ENCODE measurements at regions not wholly inside any gene's neighbourhood (a gene's known extent, or its start where the extent isn't known, plus 50 kb on each side); places are given as distances from the start of the nearest gene placed in this dataset.

DNA sequence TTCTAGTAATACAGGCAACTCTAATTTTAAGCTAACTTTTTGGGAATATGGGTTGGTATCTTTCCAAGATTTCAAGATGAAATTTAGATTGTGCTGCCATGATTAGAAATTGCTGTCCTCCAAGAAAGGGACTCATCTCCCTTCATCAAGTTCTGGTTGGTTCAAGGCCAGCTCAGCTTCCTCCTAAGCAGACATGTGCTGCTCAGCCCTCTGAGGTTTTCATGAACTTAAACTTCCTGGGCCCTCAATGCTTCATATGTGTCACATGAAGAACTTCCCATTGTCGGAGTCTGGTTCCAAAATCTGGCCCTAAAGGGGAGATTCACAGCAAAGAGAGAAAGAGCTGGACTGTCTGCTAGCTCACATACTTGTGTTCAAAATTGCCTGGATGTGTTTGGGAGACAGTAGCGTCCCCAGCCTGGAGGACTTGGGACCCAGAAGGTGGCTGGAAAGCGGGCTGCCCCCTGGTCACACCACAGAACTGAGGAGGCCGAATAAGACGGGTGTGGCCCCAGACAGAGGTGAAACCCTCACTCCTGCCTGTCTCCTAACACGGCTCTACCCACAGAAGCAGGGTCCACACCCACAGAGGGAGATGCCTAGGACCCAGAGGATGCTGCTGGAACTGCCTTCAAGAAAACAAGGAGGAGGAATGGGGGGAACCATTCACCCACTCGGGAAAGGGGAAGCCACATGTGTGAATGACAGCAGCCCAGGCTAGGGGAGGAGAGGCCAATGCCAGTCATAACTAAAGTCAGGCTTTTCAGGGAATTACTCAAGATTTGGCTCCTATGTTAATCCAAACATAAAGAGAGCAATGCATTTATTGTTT, 54.3 kb upstream of the GPR31 start (continued):
- TF ChIP-seq, protein P1, sequence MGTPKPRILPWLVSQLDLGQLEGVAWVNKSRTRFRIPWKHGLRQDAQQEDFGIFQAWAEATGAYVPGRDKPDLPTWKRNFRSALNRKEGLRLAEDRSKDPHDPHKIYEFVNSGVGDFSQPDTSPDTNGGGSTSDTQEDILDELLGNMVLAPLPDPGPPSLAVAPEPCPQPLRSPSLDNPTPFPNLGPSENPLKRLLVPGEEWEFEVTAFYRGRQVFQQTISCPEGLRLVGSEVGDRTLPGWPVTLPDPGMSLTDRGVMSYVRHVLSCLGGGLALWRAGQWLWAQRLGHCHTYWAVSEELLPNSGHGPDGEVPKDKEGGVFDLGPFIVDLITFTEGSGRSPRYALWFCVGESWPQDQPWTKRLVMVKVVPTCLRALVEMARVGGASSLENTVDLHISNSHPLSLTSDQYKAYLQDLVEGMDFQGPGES (IDR thresholded peaks at IDR 0.05; ENCODE audit: low read depth, low read length) = no peak
- TF ChIP-seq RAD21 (IDR thresholded peaks at IDR 0.05; ENCODE audit: low read length) = no peak

DNA sequence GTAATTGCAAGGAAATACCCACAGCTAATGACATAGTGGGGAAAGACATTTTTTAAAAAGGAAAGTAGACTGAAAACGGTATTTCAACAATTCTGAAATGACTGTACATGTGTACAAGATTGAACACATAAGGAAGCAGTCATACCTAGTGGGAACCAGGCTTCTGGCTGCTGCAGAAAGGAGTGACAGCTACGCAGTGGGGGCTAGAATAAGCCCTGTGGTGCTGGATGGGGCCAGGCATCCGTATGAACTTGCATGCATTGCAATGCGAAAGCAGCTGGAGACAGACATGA, 54.9 kb upstream of the GPR31 start:
- DNase-seq = no peak
- H3K9ac ChIP-seq = no peak overlapping the region
- 44% methylated on average over 4 of the region's 4 CpGs for WGBS (ENCODE audit: low lambda C conversion rate)
- H3K79me2 ChIP-seq (ENCODE audit: insufficient read depth) = no peaks in the 10 kb centered on the region
- H3K27ac ChIP-seq (ENCODE audit: low read depth in 2 of 2, low read length in 1 of 2) = no peak overlapping the region
- H2AFZ ChIP-seq (ENCODE audit: low read depth) = no peak overlapping the region
- CTCF ChIA-PET = interaction anchor here (1.0 kb wide), 1 partner anchor 437 kb away, joined by 3 read pairs; no protein-coding TSS in a partner anchor
- H3K9me2 ChIP-seq = no peaks in the 10 kb centered on the region
- TF ChIP-seq FOXJ3 (CRISPR knock-in tag; IDR thresholded peaks at IDR 0.05) (no peak), NFIC (IDR thresholded peaks at IDR 0.05; ENCODE audit: borderline replicate concordance) (no peak), MEF2A (IDR thresholded peaks at IDR 0.05; ENCODE audit: borderline replicate concordance, low read depth) (no peak), ELF1 (IDR thresholded peaks at IDR 0.05) (no peak), EZH2phosphoT487 (IDR thresholded peaks at IDR 0.05; ENCODE audit: borderline replicate concordance, low read depth) (no peak), FOSL2 (IDR thresholded peaks at IDR 0.05; ENCODE audit: borderline replicate concordance, low read depth) (no peak), RCOR1 (IDR thresholded peaks at IDR 0.05; ENCODE audit: low read length) (no peak), SMC3 (IDR thresholded peaks at IDR 0.05; ENCODE audit: low read depth, low read length) (no peak), SIN3A (IDR thresholded peaks at IDR 0.05; ENCODE audit: borderline replicate concordance, low read depth, low read length) (no peak), GATA2 (CRISPR knock-in tag; IDR thresholded peaks at IDR 0.05) (no peak)
- TF ChIP-seq, protein P2, sequence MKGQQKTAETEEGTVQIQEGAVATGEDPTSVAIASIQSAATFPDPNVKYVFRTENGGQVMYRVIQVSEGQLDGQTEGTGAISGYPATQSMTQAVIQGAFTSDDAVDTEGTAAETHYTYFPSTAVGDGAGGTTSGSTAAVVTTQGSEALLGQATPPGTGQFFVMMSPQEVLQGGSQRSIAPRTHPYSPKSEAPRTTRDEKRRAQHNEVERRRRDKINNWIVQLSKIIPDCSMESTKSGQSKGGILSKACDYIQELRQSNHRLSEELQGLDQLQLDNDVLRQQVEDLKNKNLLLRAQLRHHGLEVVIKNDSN (IDR thresholded peaks at IDR 0.05; ENCODE audit: borderline replicate concordance, low read depth) = no peak
- TF ChIP-seq, protein P3, sequence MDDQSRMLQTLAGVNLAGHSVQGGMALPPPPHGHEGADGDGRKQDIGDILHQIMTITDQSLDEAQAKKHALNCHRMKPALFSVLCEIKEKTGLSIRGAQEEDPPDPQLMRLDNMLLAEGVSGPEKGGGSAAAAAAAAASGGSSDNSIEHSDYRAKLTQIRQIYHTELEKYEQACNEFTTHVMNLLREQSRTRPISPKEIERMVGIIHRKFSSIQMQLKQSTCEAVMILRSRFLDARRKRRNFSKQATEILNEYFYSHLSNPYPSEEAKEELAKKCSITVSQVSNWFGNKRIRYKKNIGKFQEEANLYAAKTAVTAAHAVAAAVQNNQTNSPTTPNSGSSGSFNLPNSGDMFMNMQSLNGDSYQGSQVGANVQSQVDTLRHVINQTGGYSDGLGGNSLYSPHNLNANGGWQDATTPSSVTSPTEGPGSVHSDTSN (IDR thresholded peaks at IDR 0.05) = no peak
- TF ChIP-seq, protein P4, sequence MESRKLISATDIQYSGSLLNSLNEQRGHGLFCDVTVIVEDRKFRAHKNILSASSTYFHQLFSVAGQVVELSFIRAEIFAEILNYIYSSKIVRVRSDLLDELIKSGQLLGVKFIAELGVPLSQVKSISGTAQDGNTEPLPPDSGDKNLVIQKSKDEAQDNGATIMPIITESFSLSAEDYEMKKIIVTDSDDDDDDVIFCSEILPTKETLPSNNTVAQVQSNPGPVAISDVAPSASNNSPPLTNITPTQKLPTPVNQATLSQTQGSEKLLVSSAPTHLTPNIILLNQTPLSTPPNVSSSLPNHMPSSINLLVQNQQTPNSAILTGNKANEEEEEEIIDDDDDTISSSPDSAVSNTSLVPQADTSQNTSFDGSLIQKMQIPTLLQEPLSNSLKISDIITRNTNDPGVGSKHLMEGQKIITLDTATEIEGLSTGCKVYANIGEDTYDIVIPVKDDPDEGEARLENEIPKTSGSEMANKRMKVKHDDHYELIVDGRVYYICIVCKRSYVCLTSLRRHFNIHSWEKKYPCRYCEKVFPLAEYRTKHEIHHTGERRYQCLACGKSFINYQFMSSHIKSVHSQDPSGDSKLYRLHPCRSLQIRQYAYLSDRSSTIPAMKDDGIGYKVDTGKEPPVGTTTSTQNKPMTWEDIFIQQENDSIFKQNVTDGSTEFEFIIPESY (IDR thresholded peaks at IDR 0.05; ENCODE audit: borderline replicate concordance, low read depth) = no peak
- TF ChIP-seq, protein P5, sequence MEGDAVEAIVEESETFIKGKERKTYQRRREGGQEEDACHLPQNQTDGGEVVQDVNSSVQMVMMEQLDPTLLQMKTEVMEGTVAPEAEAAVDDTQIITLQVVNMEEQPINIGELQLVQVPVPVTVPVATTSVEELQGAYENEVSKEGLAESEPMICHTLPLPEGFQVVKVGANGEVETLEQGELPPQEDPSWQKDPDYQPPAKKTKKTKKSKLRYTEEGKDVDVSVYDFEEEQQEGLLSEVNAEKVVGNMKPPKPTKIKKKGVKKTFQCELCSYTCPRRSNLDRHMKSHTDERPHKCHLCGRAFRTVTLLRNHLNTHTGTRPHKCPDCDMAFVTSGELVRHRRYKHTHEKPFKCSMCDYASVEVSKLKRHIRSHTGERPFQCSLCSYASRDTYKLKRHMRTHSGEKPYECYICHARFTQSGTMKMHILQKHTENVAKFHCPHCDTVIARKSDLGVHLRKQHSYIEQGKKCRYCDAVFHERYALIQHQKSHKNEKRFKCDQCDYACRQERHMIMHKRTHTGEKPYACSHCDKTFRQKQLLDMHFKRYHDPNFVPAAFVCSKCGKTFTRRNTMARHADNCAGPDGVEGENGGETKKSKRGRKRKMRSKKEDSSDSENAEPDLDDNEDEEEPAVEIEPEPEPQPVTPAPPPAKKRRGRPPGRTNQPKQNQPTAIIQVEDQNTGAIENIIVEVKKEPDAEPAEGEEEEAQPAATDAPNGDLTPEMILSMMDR (IDR thresholded peaks at IDR 0.05) = no peak
- TF ChIP-seq, protein P6, sequence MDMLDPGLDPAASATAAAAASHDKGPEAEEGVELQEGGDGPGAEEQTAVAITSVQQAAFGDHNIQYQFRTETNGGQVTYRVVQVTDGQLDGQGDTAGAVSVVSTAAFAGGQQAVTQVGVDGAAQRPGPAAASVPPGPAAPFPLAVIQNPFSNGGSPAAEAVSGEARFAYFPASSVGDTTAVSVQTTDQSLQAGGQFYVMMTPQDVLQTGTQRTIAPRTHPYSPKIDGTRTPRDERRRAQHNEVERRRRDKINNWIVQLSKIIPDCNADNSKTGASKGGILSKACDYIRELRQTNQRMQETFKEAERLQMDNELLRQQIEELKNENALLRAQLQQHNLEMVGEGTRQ (IDR thresholded peaks at IDR 0.05; ENCODE audit: borderline replicate concordance, low read depth, low read length) = no peak
- no peaks in the 10 kb centered on the region for H3F3A ChIP-seq (replicated peaks; ENCODE audit: insufficient read depth)
- no peaks in the 10 kb centered on the region for H4K20me1 ChIP-seq (ENCODE audit: insufficient read depth)
- no peaks in the 10 kb centered on the region for H3K36me3 ChIP-seq (replicated peaks in 1 of 2; ENCODE audit: control insufficient read depth in 1 of 2, insufficient read depth in 2 of 2, low read length in 1 of 2)
- no peak overlapping the region for H3K4me2 ChIP-seq
- peaks cover 0 to 2% of the 10 kb centered on the region in 2 experiments; a peak in 1 of 4 replicates for H3K4me1 ChIP-seq (ENCODE audit: control insufficient read depth in 1 of 2, insufficient read depth in 2 of 2, low read depth in 1 of 2, low read length in 1 of 2)
- no peak overlapping the region for H3K4me3 ChIP-seq (ENCODE audit: low read depth in 2 of 2, low read length in 1 of 2)
- no peaks in the 10 kb centered on the region for H3K9me3 ChIP-seq
- POLR2A ChIA-PET = no interaction called here
- H3K27me3 ChIP-seq (ENCODE audit: insufficient read depth) = no peaks in the 10 kb centered on the region

Data from SK-N-SH (cell line).